H1 (cell line): ENCODE measurements at regions not wholly inside any gene's neighbourhood (a gene's known extent, or its start where the extent isn't known, plus 50 kb on each side); places are given as distances from the start of the nearest gene placed in this dataset.

ENCODE experiments used
- CTCF ChIA-PET: fragments of 300-600 bp; sonication (Branson Sonifier 250); formaldehyde crosslinking; loops from one replicate; lab custom pipeline; 2021; ENCODE audit not compliant: partially characterized antibody; lab: Charles Lee
- POLR2A ChIA-PET: fragments of 300-600 bp; sonication (Branson Sonifier 250); formaldehyde crosslinking; loops from one replicate; lab custom pipeline; 2021; ENCODE audit warnings: inconsistent platforms; ENCODE audit not compliant: partially characterized antibody; lab: Charles Lee
- DNase-seq, 2 experiments: peaks; one replicate each; pipeline versions ENCODE4 v3.0.0 to v3.0.0-alpha.2; 2010 to 2022; ENCODE audit warnings: low spot score in 2 of 2, low read depth in 1 of 2, mixed read lengths in 1 of 2
- FAIRE-seq: peaks from 2 replicates; lab custom pipeline; 2011; peaks lifted over from hg19 to GRCh38; lab: Jason Lieb, UNC
- H2AFZ ChIP-seq: 2 replicates; pipeline ENCODE4 v1.8.1; 2012; ENCODE audit warnings: low read length, inconsistent platforms
- H2AK5ac ChIP-seq: 2 replicates; pipeline ENCODE4 v1.6.1; 2013; ENCODE audit warnings: low read depth, low read length
- H2BK120ac ChIP-seq: replicated peaks from 2 replicates; pipeline ENCODE3; 2013; ENCODE audit warnings: low read depth, low read length, inconsistent platforms
- H2BK12ac ChIP-seq: 2 replicates; pipeline ENCODE4 v1.6.1; 2013; ENCODE audit warnings: low read depth, low read length
- H2BK15ac ChIP-seq: 2 replicates; pipeline ENCODE4 v1.6.1; 2013; ENCODE audit warnings: low read length
- H2BK20ac ChIP-seq: 2 replicates; pipeline ENCODE4 v1.6.1; 2013; ENCODE audit warnings: low read length
- H2BK5ac ChIP-seq: 2 replicates; pipeline ENCODE4 v1.6.1; 2013; ENCODE audit warnings: low read depth, low read length
- H3K14ac ChIP-seq: 2 replicates; pipeline ENCODE4 v1.6.1; 2013; ENCODE audit warnings: inconsistent platforms; ENCODE audit not compliant: insufficient read length
- H3K18ac ChIP-seq: 2 replicates; pipeline ENCODE4 v1.6.1; 2013; ENCODE audit warnings: low read length; ENCODE audit errors: extremely low read depth
- H3K23ac ChIP-seq: 2 replicates; pipeline ENCODE4 v1.6.1; 2013; ENCODE audit warnings: inconsistent platforms; ENCODE audit not compliant: insufficient read length
- H3K23me2 ChIP-seq: 2 replicates; pipeline ENCODE4 v1.6.1; 2013; ENCODE audit warnings: low read depth, low read length
- H3K27ac ChIP-seq: 2 replicates; pipeline ENCODE4 v1.6.1; 2011; ENCODE audit warnings: low read depth, low read length, inconsistent platforms
- H3K27me3 ChIP-seq, 4 experiments: replicated peaks in 1 of 4; 1 replicate in 1 of 4; 2 replicates in 3 of 4; pipeline versions ENCODE4 v1.6.1 to v1.8.1; 2011 to 2013; ENCODE audit warnings: low read length in 3 of 4, mild to moderate bottlenecking in 3 of 4, inconsistent platforms in 2 of 4, mixed read lengths in 2 of 4, moderate library complexity in 1 of 4; ENCODE audit not compliant: control insufficient read depth in 3 of 4, insufficient read depth in 3 of 4; ENCODE audit errors: extremely low read depth in 1 of 4
- H3K36me3 ChIP-seq, 4 experiments: 2 replicates each; pipeline versions ENCODE4 v1.6.1 to v1.8.1; 2011 to 2013; ENCODE audit warnings: mild to moderate bottlenecking in 4 of 4, low read length in 3 of 4, moderate library complexity in 2 of 4, control low read depth in 1 of 4, inconsistent platforms in 1 of 4; ENCODE audit not compliant: insufficient read depth in 4 of 4, control insufficient read depth in 2 of 4
- H3K4ac ChIP-seq: replicated peaks from 2 replicates; pipeline ENCODE3; 2013; ENCODE audit warnings: low read length, low read depth, mixed read lengths, inconsistent platforms; ENCODE audit not compliant: insufficient read length
- H3K4me1 ChIP-seq, 4 experiments: replicated peaks in 1 of 4; 1 replicate in 1 of 4; 2 replicates in 3 of 4; pipeline versions ENCODE4 v1.6.1 to v1.8.1; 2011 to 2013; ENCODE audit warnings: low read length in 3 of 4, inconsistent platforms in 2 of 4, mixed read lengths in 1 of 4; ENCODE audit not compliant: insufficient read depth in 4 of 4, control insufficient read depth in 3 of 4
- H3K4me2 ChIP-seq, 2 experiments: 2 replicates each; pipeline versions ENCODE4 v1.6.1 to v1.8.1; 2011 to 2013; ENCODE audit warnings: low read depth in 2 of 2, low read length in 2 of 2, control low read depth in 1 of 2, inconsistent platforms in 1 of 2, mild to moderate bottlenecking in 1 of 2; ENCODE audit not compliant: insufficient read depth in 1 of 2
- H3K4me3 ChIP-seq, 4 experiments: fragments of 200-600, 300-600 bp in 1 of 4; sonication (generic), shearing (Covaris generic), sonication (Bioruptor Twin) in 1 of 4; 2 replicates each; pipeline versions ENCODE4 v1.5.1 to v1.8.1; 2011 to 2016; ENCODE audit warnings: low read length in 4 of 4, low read depth in 3 of 4, control low read depth in 2 of 4, inconsistent platforms in 2 of 4, mild to moderate bottlenecking in 2 of 4, mixed read lengths in 1 of 4, moderate library complexity in 1 of 4; ENCODE audit not compliant: insufficient read depth in 2 of 4; ENCODE audit errors: extremely low read depth in 1 of 4
- H3K56ac ChIP-seq: replicated peaks from 2 replicates; pipeline ENCODE3; 2013; ENCODE audit warnings: low read depth, mild to moderate bottlenecking, mixed read lengths, low read length, inconsistent platforms; ENCODE audit not compliant: insufficient read length
- H3K79me1 ChIP-seq: 2 replicates; pipeline ENCODE4 v1.6.1; 2013; ENCODE audit warnings: low read depth, low read length, control low read depth
- H3K79me2 ChIP-seq, 2 experiments: 2 replicates each; pipeline versions ENCODE4 v1.6.1 to v1.8.1; 2012 to 2013; ENCODE audit warnings: low read length in 2 of 2, mild to moderate bottlenecking in 2 of 2, inconsistent platforms in 1 of 2; ENCODE audit not compliant: insufficient read depth in 2 of 2, control insufficient read depth in 1 of 2
- H3K9ac ChIP-seq, 4 experiments: replicated peaks in 1 of 4; 1 replicate in 1 of 4; 2 replicates in 3 of 4; pipeline versions ENCODE4 v1.6.1 to v1.8.1; 2011 to 2013; ENCODE audit warnings: low read depth in 3 of 4, low read length in 3 of 4, control low read depth in 2 of 4, mild to moderate bottlenecking in 2 of 4, moderate library complexity in 2 of 4, inconsistent platforms in 1 of 4; ENCODE audit errors: extremely low read depth in 1 of 4
- H3K9me3 ChIP-seq, 2 experiments: 2 replicates each; pipeline versions ENCODE4 v1.6.1 to v1.8.1; 2012 to 2013; ENCODE audit warnings: mild to moderate bottlenecking in 2 of 2, moderate library complexity in 2 of 2, control low read depth in 1 of 2, inconsistent platforms in 1 of 2, low read depth in 1 of 2, low read length in 1 of 2, mixed read lengths in 1 of 2; ENCODE audit not compliant: insufficient read depth in 2 of 2
- H4K20me1 ChIP-seq, 2 experiments: replicated peaks in 1 of 2; 2 replicates each; pipeline versions ENCODE3 to v1.8.1; 2011 to 2013; ENCODE audit warnings: inconsistent platforms in 2 of 2, low read length in 2 of 2, mild to moderate bottlenecking in 1 of 2; ENCODE audit not compliant: insufficient read depth in 2 of 2, control insufficient read depth in 1 of 2
- H4K5ac ChIP-seq: 2 replicates; pipeline ENCODE4 v1.6.1; 2013; ENCODE audit warnings: low read length, low read depth, mixed read lengths, inconsistent platforms; ENCODE audit not compliant: insufficient read length
- H4K8ac ChIP-seq: 2 replicates; pipeline ENCODE4 v1.8.0; 2013; ENCODE audit warnings: mild to moderate bottlenecking, moderate library complexity, low read length, inconsistent platforms; ENCODE audit not compliant: insufficient read depth; ENCODE audit errors: extremely low read depth
- H4K91ac ChIP-seq: replicated peaks from 2 replicates; pipeline ENCODE3; 2013; ENCODE audit warnings: low read length, mixed read lengths, inconsistent platforms; ENCODE audit not compliant: insufficient read length
- ASH2L ChIP-seq: fragments of 200-600, 300-600 bp; sonication (generic); IDR thresholded peaks from one replicate; pipeline ENCODE4 v1.7.1; 2017; ENCODE audit warnings: low read length
- E2F6 ChIP-seq: IDR thresholded peaks from 2 replicates; pipeline ENCODE4 v1.6.1; 2012; ENCODE audit warnings: inconsistent platforms
- EGR1 ChIP-seq: IDR thresholded peaks from 2 replicates; pipeline ENCODE4 v1.6.1; 2011; ENCODE audit warnings: low read depth, low read length, borderline replicate concordance
- EZH2 ChIP-seq: fragments of 200-600 bp; sonication (generic); IDR thresholded peaks from 2 replicates; pipeline ENCODE4 v1.7.1; 2012; ENCODE audit warnings: low read depth, mild to moderate bottlenecking, moderate library complexity, low read length, inconsistent platforms; ENCODE audit not compliant: severe bottlenecking
- FOSL1 ChIP-seq: IDR thresholded peaks from 2 replicates; pipeline ENCODE4 v1.6.1; 2011; ENCODE audit warnings: mild to moderate bottlenecking, low read depth, low read length, moderate library complexity; ENCODE audit not compliant: insufficient read depth
- HDAC2 ChIP-seq, 2 experiments: fragments of 300-600 bp in 1 of 2; sonication (generic) in 1 of 2; IDR thresholded peaks; 2 replicates each; pipeline ENCODE4 v1.6.1; 2011 to 2012; ENCODE audit warnings: low read depth in 2 of 2, low read length in 2 of 2, mild to moderate bottlenecking in 2 of 2, moderate library complexity in 2 of 2, borderline replicate concordance in 1 of 2, inconsistent platforms in 1 of 2
- JUN ChIP-seq: IDR thresholded peaks from 2 replicates; pipeline ENCODE4 v1.6.1; 2011; ENCODE audit warnings: low read depth, mild to moderate bottlenecking, improper control_type of control experiment, low read length
- JUND ChIP-seq: IDR thresholded peaks from 2 replicates; pipeline ENCODE4 v1.6.1; 2011; ENCODE audit warnings: mild to moderate bottlenecking, improper control_type of control experiment, low read length
- MAFK ChIP-seq: IDR thresholded peaks from 2 replicates; pipeline ENCODE4 v1.6.1; 2012; ENCODE audit warnings: low read depth, mild to moderate bottlenecking, improper control_type of control experiment, low read length
- NANOG ChIP-seq: IDR thresholded peaks from 2 replicates; pipeline ENCODE4 v1.6.1; 2011; ENCODE audit warnings: low read length, low read depth, mild to moderate bottlenecking, inconsistent platforms; ENCODE audit not compliant: insufficient read depth, poor library complexity, severe bottlenecking
- RAD21 ChIP-seq, 2 experiments: IDR thresholded peaks in 1 of 2; conservative IDR thresholded peaks in 1 of 2; 2 replicates each; pipeline ENCODE4 v1.6.1; 2011; ENCODE audit warnings: low read depth in 2 of 2, low read length in 2 of 2, improper control_type of control experiment in 1 of 2, inconsistent platforms in 1 of 2, mild to moderate bottlenecking in 1 of 2, moderate library complexity in 1 of 2
- SP4 ChIP-seq: IDR thresholded peaks from 2 replicates; pipeline ENCODE4 v1.6.1; 2012; ENCODE audit warnings: low read length, inconsistent platforms
- whole genome bisulfite sequencing, 2 experiments: shearing (Covaris generic) in 1 of 2; methylation state at CpG; one replicate each; pipeline versions ENCODE4 v1.1.6 to v1.1.7; 2013 to 2015; ENCODE audit warnings: low lambda C conversion rate in 2 of 2, mixed read lengths in 2 of 2, inconsistent platforms in 1 of 2, low coverage in 1 of 2, missing lambda C conversion rate in 1 of 2; ENCODE audit not compliant: insufficient replicate concordance in 2 of 2, insufficient coverage in 1 of 2, insufficient read length in 1 of 2; ENCODE audit errors: extremely low coverage in 1 of 2, missing lambda C conversion rate in 1 of 2; 5-methylcytosine and 5-hydroxymethylcytosine counted together
- TF ChIP-seq, protein P1 (sequence below): IDR thresholded peaks from 2 replicates; pipeline ENCODE4 v1.6.1; 2011; ENCODE audit warnings: low read depth, mild to moderate bottlenecking, low read length; ENCODE audit not compliant: insufficient read depth

DNA sequence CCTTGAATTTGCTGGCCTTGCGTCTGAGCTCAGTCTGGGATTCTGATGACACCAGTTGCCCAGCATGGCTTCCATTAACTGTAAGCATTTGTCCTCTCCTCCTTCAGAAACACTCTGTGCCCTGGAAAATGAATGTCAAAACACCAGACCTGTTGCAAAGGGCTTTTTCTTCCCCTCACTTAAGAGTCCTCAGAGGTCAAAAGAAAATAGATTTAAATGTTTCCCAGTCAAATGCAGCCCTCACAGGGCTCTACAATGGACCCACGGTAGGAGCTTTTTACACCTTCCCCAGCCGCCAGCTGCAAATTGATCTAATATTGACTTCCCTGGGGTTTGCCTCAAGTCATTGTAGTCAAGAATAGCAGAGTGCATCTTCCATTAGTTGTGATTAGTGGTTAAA lies 332.2 kb downstream of the INSC start:
- H2BK120ac ChIP-seq: no peak overlapping the region
- no peak overlapping the region for H2BK15ac ChIP-seq
- H3K56ac ChIP-seq: no peak overlapping the region
- no peak overlapping the region; the same call in 1 of the 2 replicates for H2BK12ac ChIP-seq
- H2BK20ac ChIP-seq: no peak overlapping the region
- H3K79me2 ChIP-seq: no peaks in the 10 kb centered on the region
- no peak overlapping the region for H3K4ac ChIP-seq
- no peak overlapping the region; a peak in 1 of 4 replicates for H3K4me2 ChIP-seq
- H3K36me3 ChIP-seq: no peaks in the 10 kb centered on the region
- H3K79me1 ChIP-seq: no peaks in the 10 kb centered on the region; the same call in 1 of the 2 replicates
- no peaks in the 10 kb centered on the region for H3K23me2 ChIP-seq
- H3K4me3 ChIP-seq: no peak overlapping the region
- H2AFZ ChIP-seq: no peak overlapping the region
- H3K14ac ChIP-seq: no peak overlapping the region
- no peaks in the 10 kb centered on the region for H3K9me3 ChIP-seq
- no peaks in the 10 kb centered on the region for H3K27me3 ChIP-seq
- peaks cover 0 to 3% (median 0%) of the 10 kb centered on the region in 4 experiments; a peak in 3 of 7 replicates for H3K4me1 ChIP-seq
- no peak overlapping the region for H4K8ac ChIP-seq
- no peak for DNase-seq
- H4K20me1 ChIP-seq: no peaks in the 10 kb centered on the region
- no peak for TF ChIP-seq NANOG
- no peak for TF ChIP-seq MAFK
- no peak for TF ChIP-seq EGR1
- TF ChIP-seq, protein P1, sequence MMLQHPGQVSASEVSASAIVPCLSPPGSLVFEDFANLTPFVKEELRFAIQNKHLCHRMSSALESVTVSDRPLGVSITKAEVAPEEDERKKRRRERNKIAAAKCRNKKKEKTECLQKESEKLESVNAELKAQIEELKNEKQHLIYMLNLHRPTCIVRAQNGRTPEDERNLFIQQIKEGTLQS: no peak
- TF ChIP-seq JUND: no peak
- TF ChIP-seq E2F6: no peak
- TF ChIP-seq SP4: no peak
- TF ChIP-seq RAD21 (IDR thresholded peaks at IDR 0.05 in 1 of 2, conservative IDR thresholded peaks at IDR 0.05 in 1 of 2; ENCODE audit: low read depth in 2 of 2, low read length in 2 of 2): no peak
- no peak for TF ChIP-seq HDAC2 (IDR thresholded peaks at IDR 0.05; ENCODE audit: borderline replicate concordance in 1 of 2, low read depth in 2 of 2, low read length in 2 of 2)
- no peak for TF ChIP-seq EZH2
- TF ChIP-seq JUN: no peak
- no peak for TF ChIP-seq ASH2L
- TF ChIP-seq FOSL1: no peak
- TF ChIP-seq, all 59 proteins: peak for 0
- CTCF ChIA-PET: no interaction called here
- H3K27ac ChIP-seq: no peak overlapping the region
- no peak overlapping the region for H3K18ac ChIP-seq
- H2BK5ac ChIP-seq: no peak overlapping the region
- POLR2A ChIA-PET: no interaction called here
- no peak overlapping the region for H4K5ac ChIP-seq
- H4K91ac ChIP-seq: no peak overlapping the region
- no peak for FAIRE-seq
- H3K9ac ChIP-seq: no peak overlapping the region
- no peak overlapping the region for H3K23ac ChIP-seq
- no peak overlapping the region for H2AK5ac ChIP-seq
- 79% methylated on average over 3 of the region's 3 CpGs; no CpG with 5 or more reads in 1 of the 2 experiments for WGBS, 2 experiments
